ENCODE measurements at regions not wholly inside any gene's neighbourhood (a gene's known extent, or its start where the extent isn't known, plus 50 kb on each side); places are given as distances from the start of the nearest gene placed in this dataset.

GRCh38 chr2:215718890-215719289, 283.0 kb upstream of the FN1 start:
- H3K9me3 ChIP-seq: no peaks in the 10 kb centered on the region
- no peaks in the 10 kb centered on the region for H3K36me3 ChIP-seq (replicated peaks in 1 of 2; ENCODE audit: insufficient read depth in 1 of 2, low read depth in 2 of 2)
- H3K27ac ChIP-seq: no peak overlapping the region
- 63 to 68% methylated on average over 3 of the region's 3 CpGs for WGBS, 2 donors
- DNase-seq (no peak), ATAC-seq (no peak)
- intact Hi-C loops (cut with DNase I): no loop called here
- H3K4me1 ChIP-seq: no peaks in the 10 kb centered on the region
- H3K27me3 ChIP-seq: no peaks in the 10 kb centered on the region
- no peak for TF ChIP-seq CTCF (IDR thresholded peaks at IDR 0.05)
- no peak overlapping the region for H3K4me3 ChIP-seq

- DNase-seq (no peak), ATAC-seq (no peak)
- TF ChIP-seq CTCF (IDR thresholded peaks at IDR 0.05) (no peak), POLR2A (IDR thresholded peaks at IDR 0.05) (no peak)
- Histone ChIP-seq H3K36me3 (replicated peaks in 1 of 2; ENCODE audit: insufficient read depth in 1 of 2, low read depth in 2 of 2) (no peaks in the 10 kb centered on the region), H3K27ac (no peak overlapping the region), H3K4me1 (no peaks in the 10 kb centered on the region), H3K27me3 (no peaks in the 10 kb centered on the region), H3K9me3 (no peaks in the 10 kb centered on the region), H3K4me3 (no peak overlapping the region)
- WGBS, 2 donors: 59 to 60% methylated on average over 2 of the region's 2 CpGs
- intact Hi-C loops (cut with DNase I): no loop called here
These were observed 282.6 kb upstream of the FN1 start for GRCh38 chr2:215718436-215718835.

GRCh38 chr2:215717501-215718381, 281.9 kb upstream of the FN1 start:
- no peak for ATAC-seq
- WGBS, 2 donors: 56 to 60% methylated on average over 11 of the region's 11 CpGs
- no peak overlapping the region for H3K27ac ChIP-seq

GRCh38 chr2:215716956-215717355, 281.1 kb upstream of the FN1 start:
- Histone ChIP-seq H3K27me3 (no peaks in the 10 kb centered on the region), H3K4me3 (no peak overlapping the region), H3K27ac (no peak overlapping the region), H3K36me3 (replicated peaks in 1 of 2; ENCODE audit: insufficient read depth in 1 of 2, low read depth in 2 of 2) (no peaks in the 10 kb centered on the region), H3K4me1 (no peaks in the 10 kb centered on the region), H3K9me3 (no peaks in the 10 kb centered on the region)
- 75 to 82% methylated on average over 6 of the region's 6 CpGs for WGBS, 2 donors
- no peak for TF ChIP-seq POLR2A (IDR thresholded peaks at IDR 0.05)
- no peak for TF ChIP-seq CTCF (IDR thresholded peaks at IDR 0.05)
- no peak for ATAC-seq
- intact Hi-C loops (cut with DNase I): no loop called here
- DNase-seq: no peak

More at GRCh38 chr2:215717501-215718381, 281.9 kb upstream of the FN1 start:
- Histone ChIP-seq H3K27me3 (no peaks in the 10 kb centered on the region), H3K4me1 (no peaks in the 10 kb centered on the region), H3K36me3 (replicated peaks in 1 of 2; ENCODE audit: insufficient read depth in 1 of 2, low read depth in 2 of 2) (no peaks in the 10 kb centered on the region), H3K4me3 (no peak overlapping the region), H3K9me3 (no peaks in the 10 kb centered on the region)
- no peak for TF ChIP-seq POLR2A (IDR thresholded peaks at IDR 0.05)
- DNase-seq: no peak
- intact Hi-C loops (cut with DNase I): no loop called here

- no peak for TF ChIP-seq POLR2A (IDR thresholded peaks at IDR 0.05)
- no peak for TF ChIP-seq CTCF (IDR thresholded peaks at IDR 0.05)
- H3K4me3 ChIP-seq: no peak overlapping the region
- DNase-seq: no peak
- no peaks in the 10 kb centered on the region for H3K4me1 ChIP-seq
- no peaks in the 10 kb centered on the region for H3K27me3 ChIP-seq
- intact Hi-C loops (cut with DNase I): no loop called here
- ATAC-seq: no peak
- WGBS, 2 donors: 18 to 22% methylated on average over 2 of the region's 2 CpGs
- no peaks in the 10 kb centered on the region for H3K36me3 ChIP-seq (replicated peaks in 1 of 2; ENCODE audit: insufficient read depth in 1 of 2, low read depth in 2 of 2)
- H3K27ac ChIP-seq: no peak overlapping the region
- no peaks in the 10 kb centered on the region for H3K9me3 ChIP-seq
These were observed 277.3 kb upstream of the FN1 start for GRCh38 chr2:215712871-215713790.

All from body of pancreas (tissue), 4 donors.